H9 (cell line): ENCODE measurements at regions not wholly inside any gene's neighbourhood (a gene's known extent, or its start where the extent isn't known, plus 50 kb on each side); places are given as distances from the start of the nearest gene placed in this dataset.

Source experiments
- DNase-seq: peaks from one replicate; pipeline ENCODE4 v3.0.0-alpha.2; 2017
- H2AFZ ChIP-seq: one replicate; pipeline ENCODE4 v1.6.1; 2013; ENCODE audit warnings: mild to moderate bottlenecking, low read length, control low read depth, moderate library complexity
- H2AK5ac ChIP-seq: 2 replicates; pipeline ENCODE4 v1.6.1; 2013; ENCODE audit warnings: low read length, control low read depth, mixed read lengths; ENCODE audit not compliant: insufficient read length
- H2BK120ac ChIP-seq: one replicate; pipeline ENCODE4 v1.6.1; 2013; ENCODE audit warnings: low read depth, mild to moderate bottlenecking, low read length, control low read depth, inconsistent platforms; ENCODE audit not compliant: poor library complexity, severe bottlenecking
- H2BK12ac ChIP-seq: 2 replicates; pipeline ENCODE4 v1.6.1; 2013; ENCODE audit warnings: low read length, control low read depth, mixed read lengths, low read depth; ENCODE audit not compliant: insufficient read length
- H2BK15ac ChIP-seq: 2 replicates; pipeline ENCODE4 v1.6.1; 2013; ENCODE audit warnings: low read depth, low read length, control low read depth
- H2BK20ac ChIP-seq: one replicate; pipeline ENCODE4 v1.6.1; 2013; ENCODE audit warnings: low read depth, mild to moderate bottlenecking, low read length, control low read depth, inconsistent platforms; ENCODE audit not compliant: poor library complexity, severe bottlenecking
- H2BK5ac ChIP-seq: 2 replicates; pipeline ENCODE4 v1.6.1; 2013; ENCODE audit warnings: low read length, control low read depth, mixed read lengths; ENCODE audit not compliant: insufficient read length
- H3K14ac ChIP-seq: 2 replicates; pipeline ENCODE4 v1.6.1; 2013; ENCODE audit warnings: low read length, control low read depth; ENCODE audit not compliant: insufficient read depth
- H3K18ac ChIP-seq: 2 replicates; pipeline ENCODE4 v1.6.1; 2013; ENCODE audit warnings: low read depth, mild to moderate bottlenecking, mixed read lengths, low read length, control low read depth; ENCODE audit not compliant: insufficient read length
- H3K23ac ChIP-seq: 2 replicates; pipeline ENCODE4 v1.6.1; 2013; ENCODE audit warnings: low read length, control low read depth, mixed read lengths, low read depth; ENCODE audit not compliant: insufficient read length
- H3K23me2 ChIP-seq: 2 replicates; pipeline ENCODE4 v1.6.1; 2013; ENCODE audit warnings: low read depth, mild to moderate bottlenecking, mixed read lengths, low read length, control low read depth; ENCODE audit not compliant: insufficient read length, poor library complexity, severe bottlenecking
- H3K27ac ChIP-seq: 2 replicates; pipeline ENCODE4 v1.5.1; 2013; ENCODE audit warnings: low read length, control low read depth, mixed read lengths, low read depth; ENCODE audit not compliant: insufficient read length
- H3K27me3 ChIP-seq: 2 replicates; pipeline ENCODE4 v1.6.1; 2013; ENCODE audit warnings: low read length, control low read depth, inconsistent platforms; ENCODE audit not compliant: insufficient read depth
- H3K4ac ChIP-seq: 2 replicates; pipeline ENCODE4 v1.6.1; 2013; ENCODE audit warnings: low read depth, mild to moderate bottlenecking, control low read depth, inconsistent platforms, low read length, moderate library complexity
- H3K4me1 ChIP-seq: 2 replicates; pipeline ENCODE4 v1.6.1; 2013; ENCODE audit warnings: low read length, control low read depth, inconsistent platforms; ENCODE audit not compliant: insufficient read depth
- H3K4me2 ChIP-seq: 2 replicates; pipeline ENCODE4 v1.6.1; 2013; ENCODE audit warnings: low read length, control low read depth, mixed read lengths; ENCODE audit not compliant: insufficient read length, insufficient read depth
- H3K56ac ChIP-seq: 2 replicates; pipeline ENCODE4 v1.6.1; 2013; ENCODE audit warnings: low read depth, mild to moderate bottlenecking, mixed read lengths, low read length, control low read depth; ENCODE audit not compliant: insufficient read length
- H3K79me1 ChIP-seq: 2 replicates; pipeline ENCODE4 v1.6.1; 2013; ENCODE audit warnings: low read depth, mild to moderate bottlenecking, moderate library complexity, low read length, control low read depth, inconsistent platforms; ENCODE audit not compliant: insufficient read depth, poor library complexity, severe bottlenecking
- H3K79me2 ChIP-seq: 2 replicates; pipeline ENCODE4 v1.6.1; 2013; ENCODE audit warnings: low read length, control low read depth, inconsistent platforms; ENCODE audit not compliant: insufficient read depth
- H3K9ac ChIP-seq: 2 replicates; pipeline ENCODE4 v1.6.1; 2013; ENCODE audit warnings: low read length, control low read depth, mixed read lengths; ENCODE audit not compliant: insufficient read length; ENCODE audit errors: extremely low read depth
- H3K9me3 ChIP-seq: one replicate; pipeline ENCODE4 v1.6.1; 2013; ENCODE audit warnings: low read depth, low read length, inconsistent platforms; ENCODE audit not compliant: control insufficient read depth
- H3T11ph ChIP-seq: one replicate; pipeline ENCODE4 v1.6.1; 2013; ENCODE audit warnings: mild to moderate bottlenecking, low read length, control low read depth, inconsistent platforms
- H4K20me1 ChIP-seq: one replicate; pipeline ENCODE4 v1.6.1; 2013; ENCODE audit not compliant: control insufficient read depth, insufficient read length, insufficient read depth
- H4K5ac ChIP-seq: 2 replicates; pipeline ENCODE4 v1.6.1; 2013; ENCODE audit warnings: low read depth, mild to moderate bottlenecking, mixed read lengths, low read length, control low read depth; ENCODE audit not compliant: insufficient read length
- H4K8ac ChIP-seq: replicated peaks from 2 replicates; pipeline ENCODE4 v1.6.1; 2013; ENCODE audit warnings: low read length, control low read depth, mixed read lengths, low read depth; ENCODE audit not compliant: insufficient read length
- H4K91ac ChIP-seq: 2 replicates; pipeline ENCODE4 v1.6.1; 2013; ENCODE audit warnings: low read depth, mild to moderate bottlenecking, moderate library complexity, mixed read lengths, low read length, control low read depth; ENCODE audit not compliant: insufficient read length
- H3K27ac Mint-ChIP-seq, 3 experiments: 2 replicates in 2 of 3; 3 replicates in 1 of 3; pipeline ENCODE4 v1.8.0; 2020 to 2021; ENCODE audit warnings: mixed read lengths in 3 of 3, mild to moderate bottlenecking in 1 of 3, moderate library complexity in 1 of 3
- H3K27me3 Mint-ChIP-seq: 2 replicates; pipeline ENCODE4 v1.8.0; 2021; ENCODE audit warnings: low read depth, mild to moderate bottlenecking, moderate library complexity, mixed read lengths
- H3K36me3 Mint-ChIP-seq, 3 experiments: 2 replicates in 2 of 3; 3 replicates in 1 of 3; pipeline ENCODE4 v1.8.0; 2020 to 2021; ENCODE audit warnings: low read depth in 3 of 3, mixed read lengths in 3 of 3; ENCODE audit not compliant: insufficient read depth in 1 of 3
- H3K4me1 Mint-ChIP-seq, 2 experiments: 2 replicates each; pipeline ENCODE4 v1.8.0; 2020; ENCODE audit warnings: mixed read lengths in 2 of 2
- H3K4me3 Mint-ChIP-seq, 2 experiments: 2 replicates in 1 of 2; 3 replicates in 1 of 2; pipeline ENCODE4 v1.8.0; 2020 to 2021; ENCODE audit warnings: mild to moderate bottlenecking in 2 of 2, mixed read lengths in 2 of 2, moderate library complexity in 1 of 2
- H3K9me3 Mint-ChIP-seq, 2 experiments: 2 replicates in 1 of 2; 3 replicates in 1 of 2; pipeline ENCODE4 v1.8.0; 2020; ENCODE audit warnings: mild to moderate bottlenecking in 2 of 2, mixed read lengths in 2 of 2, moderate library complexity in 1 of 2
- CTCF ChIP-seq: fragments of 200-600 bp; sonication (generic); conservative IDR thresholded peaks from 3 replicates; pipeline ENCODE4 v1.8.0; 2021; ENCODE audit warnings: antibody characterized with exemption, mild to moderate bottlenecking
- WGBS: extraction: QIAGEN DNeasy Blood & Tissue Kit; methylation state at CpG from one replicate; pipeline ENCODE4 v1.1.7; 2013; ENCODE audit warnings: missing lambda C conversion rate, low lambda C conversion rate, mixed read lengths; ENCODE audit not compliant: insufficient read length; ENCODE audit errors: extremely low coverage; 5-methylcytosine and 5-hydroxymethylcytosine counted together

- no peak overlapping the region for H2BK120ac ChIP-seq
- no peak overlapping the region for H3K4me2 ChIP-seq
- no peak overlapping the region for H4K8ac ChIP-seq
- no peaks in the 10 kb centered on the region for H4K20me1 ChIP-seq
- H2AFZ ChIP-seq = no peak overlapping the region
- H3K23me2 ChIP-seq = no peaks in the 10 kb centered on the region
- H3K27ac ChIP-seq = no peak overlapping the region
- no peak for DNase-seq
- no peak overlapping the region for H3K14ac ChIP-seq
- no peak overlapping the region for H4K91ac ChIP-seq
- no peaks in the 10 kb centered on the region for H3K4me1 ChIP-seq
- no peak overlapping the region for H2BK15ac ChIP-seq
- Mint-ChIP-seq H3K27me3 (no peaks in the 10 kb centered on the region), H3K4me1 (no peaks in the 10 kb centered on the region), H3K36me3 (no peaks in the 10 kb centered on the region), H3K27ac (no peak overlapping the region), H3K9me3 (no peaks in the 10 kb centered on the region), H3K4me3 (no peak overlapping the region)
- WGBS = no CpG with 5 or more reads among the region's 1 CpG
- no peak overlapping the region for H2BK5ac ChIP-seq
- H3K4ac ChIP-seq = no peak overlapping the region
- H4K5ac ChIP-seq = no peak overlapping the region
- no peak overlapping the region for H2BK12ac ChIP-seq
- no peaks in the 10 kb centered on the region for H3K79me1 ChIP-seq
- H3K79me2 ChIP-seq = no peaks in the 10 kb centered on the region
- no peaks in the 10 kb centered on the region for H3K9me3 ChIP-seq
- no peak overlapping the region for H2AK5ac ChIP-seq
- H3T11ph ChIP-seq = no peak overlapping the region
- H2BK20ac ChIP-seq = no peak overlapping the region
- no peak overlapping the region for H3K23ac ChIP-seq
- no peak overlapping the region for H3K18ac ChIP-seq
- no peak overlapping the region for H3K56ac ChIP-seq
- H3K9ac ChIP-seq = no peak overlapping the region
- TF ChIP-seq CTCF = no peak
- H3K27me3 ChIP-seq = no peaks in the 10 kb centered on the region
These were observed 1668.2 kb upstream of the SLC39A10 start for GRCh38 chr2:193988784-193989183.
